H1 (cell line): ENCODE measurements at regions not wholly inside any gene's neighbourhood (a gene's known extent, or its start where the extent isn't known, plus 50 kb on each side); places are given as distances from the start of the nearest gene placed in this dataset.

Experiments
- BCL11A ChIP-seq, 2 experiments: IDR thresholded peaks; one replicate each; pipeline ENCODE4 v1.6.1; 2011; ENCODE audit warnings: low read depth in 2 of 2, low read length in 2 of 2, mild to moderate bottlenecking in 2 of 2
- CREB1 ChIP-seq: IDR thresholded peaks from 2 replicates; pipeline ENCODE4 v1.6.1; 2012; ENCODE audit warnings: inconsistent platforms
- CTCF ChIP-seq, 3 experiments: IDR thresholded peaks; 1 replicate in 2 of 3; 2 replicates in 1 of 3; pipeline versions ENCODE4 v1.5.1 to v1.6.1; 2011; ENCODE audit warnings: low read length in 3 of 3, mild to moderate bottlenecking in 3 of 3, inconsistent platforms in 2 of 3, low read depth in 1 of 3, moderate library complexity in 1 of 3; ENCODE audit not compliant: insufficient read depth in 1 of 3; ENCODE audit errors: control extremely low read depth in 1 of 3
- EZH2 ChIP-seq: fragments of 200-600 bp; sonication (generic); IDR thresholded peaks from 2 replicates; pipeline ENCODE4 v1.7.1; 2012; ENCODE audit warnings: low read depth, mild to moderate bottlenecking, moderate library complexity, low read length, inconsistent platforms; ENCODE audit not compliant: severe bottlenecking
- MAFK ChIP-seq: IDR thresholded peaks from 2 replicates; pipeline ENCODE4 v1.6.1; 2012; ENCODE audit warnings: low read depth, mild to moderate bottlenecking, improper control_type of control experiment, low read length
- MAX ChIP-seq: IDR thresholded peaks from 2 replicates; pipeline ENCODE4 v1.6.1; 2012; ENCODE audit warnings: inconsistent platforms
- POLR2A ChIP-seq, 2 experiments: IDR thresholded peaks; 1 replicate in 1 of 2; 2 replicates in 1 of 2; pipeline ENCODE4 v1.6.1; 2011; ENCODE audit warnings: low read depth in 2 of 2, low read length in 2 of 2, mild to moderate bottlenecking in 2 of 2; ENCODE audit errors: control extremely low read depth in 1 of 2
- POLR2AphosphoS5 ChIP-seq: IDR thresholded peaks from 2 replicates; pipeline ENCODE4 v1.6.1; 2011; ENCODE audit warnings: low read depth, low read length
- RBBP5 ChIP-seq: IDR thresholded peaks from 2 replicates; pipeline ENCODE4 v1.7.1; 2012; ENCODE audit warnings: low read depth, mild to moderate bottlenecking, inconsistent platforms, low read length, moderate library complexity, borderline replicate concordance
- RNF2 ChIP-seq: fragments of 200-900, 300-1000 bp; sonication (generic); IDR thresholded peaks from 2 replicates; pipeline ENCODE4 v1.7.1; 2016; ENCODE audit warnings: borderline replicate concordance, low read depth, mild to moderate bottlenecking, antibody characterized with exemption, low read length; ENCODE audit not compliant: poor library complexity, severe bottlenecking; ENCODE audit errors: missing control alignments
- RXRA ChIP-seq: IDR thresholded peaks from 2 replicates; pipeline ENCODE4 v1.6.1; 2011; ENCODE audit warnings: low read depth, mild to moderate bottlenecking, low read length, moderate library complexity; ENCODE audit not compliant: insufficient read depth
- SP1 ChIP-seq: IDR thresholded peaks from 2 replicates; pipeline ENCODE4 v1.6.1; 2011; ENCODE audit warnings: low read depth, low read length
- SUZ12 ChIP-seq: fragments of 200-600 bp; sonication (generic); IDR thresholded peaks from 2 replicates; pipeline ENCODE4 v1.6.1; 2012; ENCODE audit warnings: mild to moderate bottlenecking, inconsistent platforms, low read length, moderate library complexity, mixed read lengths
- TAF1 ChIP-seq: IDR thresholded peaks from 2 replicates; pipeline ENCODE4 v1.6.1; 2011; ENCODE audit warnings: mild to moderate bottlenecking, low read depth, low read length

DNA sequence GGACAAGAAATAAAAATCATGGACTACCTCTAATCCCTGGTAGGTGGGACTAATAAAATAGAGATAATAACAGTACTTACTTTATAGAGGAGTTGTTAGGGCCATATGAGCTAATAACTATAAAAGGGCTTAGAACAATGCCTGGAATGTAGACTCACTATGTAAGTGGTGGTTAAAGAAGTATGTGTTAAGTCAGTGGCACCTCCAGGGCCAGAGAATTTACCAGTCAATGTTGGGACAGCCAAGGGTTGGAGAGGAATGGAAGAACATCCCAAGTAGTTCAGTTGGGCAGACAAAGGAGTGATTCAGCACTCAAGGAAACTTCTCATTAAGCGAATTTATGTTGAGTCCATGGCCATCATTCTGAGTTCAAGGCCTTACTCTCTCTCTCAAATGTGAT lies 116.8 kb downstream of the OTOR start:
- TF ChIP-seq CTCF (IDR thresholded peaks at IDR 0.05; ENCODE audit: control extremely low read depth in 1 of 3, insufficient read depth in 1 of 3, low read depth in 1 of 3, low read length in 3 of 3) (no peak), RNF2 (no peak), BCL11A (IDR thresholded peaks at IDR 0.05; ENCODE audit: low read depth in 2 of 2, low read length in 2 of 2) (no peak), MAFK (no peak), SP1 (no peak), MAX (no peak), EZH2 (no peak), SUZ12 (no peak), TAF1 (no peak), POLR2A (IDR thresholded peaks at IDR 0.05; ENCODE audit: control extremely low read depth in 1 of 2, low read depth in 2 of 2, low read length in 2 of 2) (no peak), RXRA (no peak), RBBP5 (no peak), POLR2AphosphoS5 (no peak), CREB1 (no peak)
